ENCODE measurements at regions not wholly inside any gene's neighbourhood (a gene's known extent, or its start where the extent isn't known, plus 50 kb on each side); places are given as distances from the start of the nearest gene placed in this dataset.
A peak's percentile ranks its signal among the peaks of the same experiment; 100 is the strongest.
"Not testable (repeated sequence)": the region's sequence is repeated elsewhere in the genome, so short reads cannot be mapped to it uniquely, and the experiment has no call there.

DNA sequence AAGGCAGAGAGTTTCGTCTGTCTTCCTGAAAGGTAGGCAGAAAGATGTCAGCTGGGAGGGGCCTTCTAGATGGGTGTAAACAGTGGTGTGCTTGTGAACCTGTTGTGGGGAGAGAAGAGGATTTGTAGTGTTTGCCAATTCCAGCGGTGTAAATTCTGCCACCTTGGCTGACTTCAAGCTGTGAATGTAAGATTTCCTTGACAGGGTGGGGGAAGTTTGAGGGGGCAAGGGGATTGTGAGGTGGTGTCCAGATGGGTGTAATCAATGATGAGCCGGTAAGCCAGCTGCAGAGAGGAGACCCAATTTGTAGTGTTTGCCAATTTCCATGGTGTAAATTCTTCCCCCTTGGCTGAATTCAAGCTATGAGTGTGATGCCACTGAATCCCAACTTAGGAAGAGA is 61.0 kb upstream of the ADGRE5 start:
- Histone ChIP-seq H3K4me3 (no peak overlapping the region), H3K9me3 (peaks cover 0 to 6% (median 0%) of the 10 kb centered on the region in 3 donors), H3K27me3 (peaks cover 0 to 5% of the 10 kb centered on the region in 2 donors), H3K36me3 (replicated peaks in 1 of 2; ENCODE audit: insufficient read depth in 1 of 2, low read depth in 2 of 2) (no peaks in the 10 kb centered on the region), H3K27ac (no peak overlapping the region), H3K4me1 (no peaks in the 10 kb centered on the region)
- WGBS, 2 donors: 75 to 83% methylated on average over 3 of the region's 3 CpGs
- TF ChIP-seq CTCF (IDR thresholded peaks at IDR 0.05) (no peak), POLR2A (IDR thresholded peaks at IDR 0.05) (no peak)
- intact Hi-C loops (cut with DNase I): no loop called here
- DNase-seq: no peak
- ATAC-seq: no peak

GRCh38 chr19:14319720-14320119 is 61.5 kb upstream of the ADGRE5 start:
- ATAC-seq; DNase-seq; H3K27ac ChIP-seq; intact Hi-C loops (cut with DNase I); H3K9me3 ChIP-seq; H3K36me3 ChIP-seq (replicated peaks in 1 of 2; ENCODE audit: insufficient read depth in 1 of 2, low read depth in 2 of 2); H3K4me3 ChIP-seq; H3K27me3 ChIP-seq; H3K4me1 ChIP-seq: not testable (repeated sequence)
- WGBS, 2 donors: 89 to 90% methylated on average over 6 of the region's 6 CpGs

GRCh38 chr19:14318873-14319272 is 62.4 kb upstream of the ADGRE5 start:
- H3K4me3 ChIP-seq: no peak overlapping the region
- no peaks in the 10 kb centered on the region for H3K36me3 ChIP-seq (replicated peaks in 1 of 2; ENCODE audit: insufficient read depth in 1 of 2, low read depth in 2 of 2)
- TF ChIP-seq POLR2A (IDR thresholded peaks at IDR 0.05): no peak
- TF ChIP-seq CTCF (IDR thresholded peaks at IDR 0.05): peak in 2 of 7 experiments; percentile 6 to 9
- intact Hi-C loops (cut with DNase I): no loop called here
- H3K4me1 ChIP-seq: no peaks in the 10 kb centered on the region
- ATAC-seq (no peak), DNase-seq (peak in 1 of 4 donors; percentile 13)
- peaks cover 0 to 5% of the 10 kb centered on the region in 2 donors for H3K27me3 ChIP-seq
- H3K27ac ChIP-seq: no peak overlapping the region
- WGBS, 2 donors: 6 to 17% methylated on average over 9 to 12 of the region's 12 CpGs
- peaks cover 0 to 6% (median 0%) of the 10 kb centered on the region in 3 donors for H3K9me3 ChIP-seq

GRCh38 chr19:14317157-14317556 is 64.1 kb upstream of the ADGRE5 start:
- DNase-seq: no peak
- WGBS, 2 donors: 73% methylated on average over 20 to 21 of the region's 21 CpGs
- TF ChIP-seq POLR2A (IDR thresholded peaks at IDR 0.05): no peak
- no peak for TF ChIP-seq CTCF (IDR thresholded peaks at IDR 0.05)
- no peak overlapping the region for H3K27ac ChIP-seq
- H3K9me3 ChIP-seq: peaks cover 0 to 6% (median 0%) of the 10 kb centered on the region in 3 donors
- intact Hi-C loops (cut with DNase I): no loop called here
- H3K4me1 ChIP-seq: no peaks in the 10 kb centered on the region
- H3K36me3 ChIP-seq (replicated peaks in 1 of 2; ENCODE audit: insufficient read depth in 1 of 2, low read depth in 2 of 2): no peaks in the 10 kb centered on the region
- no peak overlapping the region for H3K4me3 ChIP-seq
- ATAC-seq: no peak
- H3K27me3 ChIP-seq: peaks cover 0 to 5% of the 10 kb centered on the region in 2 donors

- WGBS, 2 donors: 53 to 67% methylated on average over 4 to 10 of the region's 10 CpGs
- Histone ChIP-seq H3K4me3 (no peak overlapping the region), H3K9me3 (peaks cover 0 to 4% (median 0%) of the 10 kb centered on the region in 3 donors), H3K27ac (no peak overlapping the region), H3K36me3 (replicated peaks in 1 of 2; ENCODE audit: insufficient read depth in 1 of 2, low read depth in 2 of 2) (no peaks in the 10 kb centered on the region), H3K27me3 (peaks cover 0 to 5% of the 10 kb centered on the region in 2 donors), H3K4me1 (no peaks in the 10 kb centered on the region)
- TF ChIP-seq POLR2A (IDR thresholded peaks at IDR 0.05): no peak
- no peak for TF ChIP-seq CTCF (IDR thresholded peaks at IDR 0.05)
- ATAC-seq (no peak), DNase-seq (no peak)
- intact Hi-C loops (cut with DNase I): no loop called here
Observed at GRCh38 chr19:14315433-14315832, 65.8 kb upstream of the ADGRE5 start.
